ENCODE measurements at regions not wholly inside any gene's neighbourhood (a gene's known extent, or its start where the extent isn't known, plus 50 kb on each side); places are given as distances from the start of the nearest gene placed in this dataset.

DNA sequence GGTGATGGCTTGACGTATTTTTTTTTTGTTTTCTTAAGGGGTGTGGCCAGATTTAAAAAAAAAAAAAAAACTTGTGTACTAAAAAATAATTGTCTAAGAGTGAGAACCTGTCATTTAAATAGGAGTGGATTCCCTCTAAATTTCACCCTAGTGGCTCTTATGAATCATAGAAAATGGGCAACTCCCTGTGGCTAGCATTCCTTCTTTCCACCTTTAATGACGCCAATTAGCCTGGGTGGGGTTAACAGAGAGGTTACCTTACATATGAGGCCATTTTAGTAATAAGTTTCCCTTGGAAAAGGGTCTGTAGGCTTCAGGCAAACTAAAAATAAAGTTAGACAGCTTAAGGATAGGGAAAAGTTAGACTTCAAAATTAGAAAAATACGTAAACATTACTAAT, 223.5 kb upstream of the FAM241A start:
- H3K36me3 ChIP-seq (replicated peaks in 1 of 2; ENCODE audit: insufficient read depth in 1 of 2, low read depth in 2 of 2): no peaks in the 10 kb centered on the region
- TF ChIP-seq POLR2A (IDR thresholded peaks at IDR 0.05): no peak
- TF ChIP-seq, protein P1, sequence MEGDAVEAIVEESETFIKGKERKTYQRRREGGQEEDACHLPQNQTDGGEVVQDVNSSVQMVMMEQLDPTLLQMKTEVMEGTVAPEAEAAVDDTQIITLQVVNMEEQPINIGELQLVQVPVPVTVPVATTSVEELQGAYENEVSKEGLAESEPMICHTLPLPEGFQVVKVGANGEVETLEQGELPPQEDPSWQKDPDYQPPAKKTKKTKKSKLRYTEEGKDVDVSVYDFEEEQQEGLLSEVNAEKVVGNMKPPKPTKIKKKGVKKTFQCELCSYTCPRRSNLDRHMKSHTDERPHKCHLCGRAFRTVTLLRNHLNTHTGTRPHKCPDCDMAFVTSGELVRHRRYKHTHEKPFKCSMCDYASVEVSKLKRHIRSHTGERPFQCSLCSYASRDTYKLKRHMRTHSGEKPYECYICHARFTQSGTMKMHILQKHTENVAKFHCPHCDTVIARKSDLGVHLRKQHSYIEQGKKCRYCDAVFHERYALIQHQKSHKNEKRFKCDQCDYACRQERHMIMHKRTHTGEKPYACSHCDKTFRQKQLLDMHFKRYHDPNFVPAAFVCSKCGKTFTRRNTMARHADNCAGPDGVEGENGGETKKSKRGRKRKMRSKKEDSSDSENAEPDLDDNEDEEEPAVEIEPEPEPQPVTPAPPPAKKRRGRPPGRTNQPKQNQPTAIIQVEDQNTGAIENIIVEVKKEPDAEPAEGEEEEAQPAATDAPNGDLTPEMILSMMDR (IDR thresholded peaks at IDR 0.05): no peak
- H3K4me3 ChIP-seq: no peak overlapping the region
- WGBS, 2 donors: 52 to 57% methylated on average over 3 of the region's 3 CpGs
- H3K4me1 ChIP-seq: no peaks in the 10 kb centered on the region
- intact Hi-C loops (cut with DNase I): no loop called here
- DNase-seq (no peak), ATAC-seq (no peak)
- H3K9me3 ChIP-seq: no peaks in the 10 kb centered on the region
- no peak overlapping the region for H3K27ac ChIP-seq
- no peaks in the 10 kb centered on the region for H3K27me3 ChIP-seq

DNA sequence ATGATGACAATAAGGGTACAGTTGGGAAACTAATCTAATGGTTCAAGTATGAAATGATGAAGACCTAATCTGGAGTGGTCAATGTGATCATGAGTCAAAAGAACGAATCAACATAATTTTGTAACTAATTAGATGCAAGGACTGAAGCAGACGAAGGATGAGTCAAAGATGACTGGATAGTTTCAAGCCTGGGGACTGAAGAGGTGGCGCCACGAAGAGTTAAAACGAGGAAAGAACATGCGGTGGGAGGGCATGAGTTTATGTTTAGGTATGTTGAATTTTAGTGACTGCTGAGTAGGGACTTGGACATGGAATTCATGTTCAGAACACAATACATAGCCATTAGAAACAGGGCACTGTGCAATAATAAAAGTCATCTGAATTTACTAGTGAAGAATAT, 221.5 kb upstream of the FAM241A start:
- intact Hi-C loops (cut with DNase I): no loop called here
- TF ChIP-seq POLR2A (IDR thresholded peaks at IDR 0.05): no peak
- TF ChIP-seq, protein P1 (IDR thresholded peaks at IDR 0.05): no peak
- ATAC-seq (no peak), DNase-seq (no peak)
- Histone ChIP-seq H3K27me3 (no peaks in the 10 kb centered on the region), H3K4me3 (no peak overlapping the region), H3K36me3 (replicated peaks in 1 of 2; ENCODE audit: insufficient read depth in 1 of 2, low read depth in 2 of 2) (no peaks in the 10 kb centered on the region), H3K9me3 (no peaks in the 10 kb centered on the region), H3K4me1 (no peaks in the 10 kb centered on the region), H3K27ac (no peak overlapping the region)
- 66 to 71% methylated on average over 6 of the region's 6 CpGs for WGBS, 2 donors

- intact Hi-C loops (cut with DNase I): no loop called here
- Histone ChIP-seq H3K9me3 (no peaks in the 10 kb centered on the region), H3K27ac (no peak overlapping the region), H3K4me1 (no peaks in the 10 kb centered on the region), H3K4me3 (no peak overlapping the region), H3K36me3 (replicated peaks in 1 of 2; ENCODE audit: insufficient read depth in 1 of 2, low read depth in 2 of 2) (no peaks in the 10 kb centered on the region), H3K27me3 (no peaks in the 10 kb centered on the region)
- no peak for ATAC-seq
- no peak for DNase-seq
- 78 to 82% methylated on average over 1 of the region's 1 CpG for WGBS, 2 donors
- TF ChIP-seq, protein P1 (IDR thresholded peaks at IDR 0.05): no peak
- TF ChIP-seq POLR2A (IDR thresholded peaks at IDR 0.05): no peak
Observed at GRCh38 chr4:111924696-111925095, 220.6 kb upstream of the FAM241A start.

GRCh38 chr4:111930659-111931058, 214.6 kb upstream of the FAM241A start:
- TF ChIP-seq, protein P1 (IDR thresholded peaks at IDR 0.05): no peak

GRCh38 chr4:111933703-111934102, 211.6 kb upstream of the FAM241A start:
- 65 to 68% methylated on average over 2 of the region's 2 CpGs for WGBS, 2 donors
- Histone ChIP-seq H3K27me3 (no peaks in the 10 kb centered on the region), H3K27ac (no peak overlapping the region), H3K4me3 (no peak overlapping the region), H3K9me3 (no peaks in the 10 kb centered on the region), H3K4me1 (no peaks in the 10 kb centered on the region), H3K36me3 (replicated peaks in 1 of 2; ENCODE audit: insufficient read depth in 1 of 2, low read depth in 2 of 2) (no peaks in the 10 kb centered on the region)
- DNase-seq: no peak
- intact Hi-C loops (cut with DNase I): no loop called here
- TF ChIP-seq POLR2A (IDR thresholded peaks at IDR 0.05): no peak
- TF ChIP-seq, protein P1 (IDR thresholded peaks at IDR 0.05): no peak
- ATAC-seq: no peak

More at GRCh38 chr4:111930659-111931058, 214.6 kb upstream of the FAM241A start:
- Histone ChIP-seq H3K27me3 (no peaks in the 10 kb centered on the region), H3K36me3 (replicated peaks in 1 of 2; ENCODE audit: insufficient read depth in 1 of 2, low read depth in 2 of 2) (no peaks in the 10 kb centered on the region), H3K4me3 (no peak overlapping the region), H3K4me1 (no peaks in the 10 kb centered on the region), H3K27ac (no peak overlapping the region), H3K9me3 (no peaks in the 10 kb centered on the region)
- DNase-seq (no peak), ATAC-seq (no peak)
- WGBS, 2 donors: 50 to 57% methylated on average over 2 of the region's 2 CpGs
- intact Hi-C loops (cut with DNase I): no loop called here
